ENCODE measurements at regions not wholly inside any gene's neighbourhood (a gene's known extent, or its start where the extent isn't known, plus 50 kb on each side); places are given as distances from the start of the nearest gene placed in this dataset.

DNA sequence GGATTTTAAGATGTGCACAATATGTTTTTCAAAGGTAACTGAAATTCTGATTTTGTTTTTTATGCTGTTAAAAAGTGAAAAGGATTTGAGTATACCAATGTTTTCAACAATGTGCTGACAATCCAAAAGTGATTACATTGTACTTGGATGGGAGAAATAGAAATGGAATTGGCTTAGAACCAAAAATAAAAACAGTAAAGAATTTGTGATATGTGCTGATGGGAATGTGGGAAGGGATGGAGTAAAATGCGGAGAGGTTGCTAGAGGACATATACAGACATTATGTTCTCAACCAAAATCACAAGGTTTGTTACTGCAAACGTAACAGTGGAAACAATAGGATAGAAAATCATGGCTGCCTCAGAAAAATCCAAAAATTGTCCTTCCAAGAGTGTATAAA, 279.3 kb upstream of the TENM4 start:
- Histone ChIP-seq H2BK15ac (ENCODE audit: low read depth, low read length) (no peak overlapping the region), H3K4me2 (ENCODE audit: insufficient read depth, insufficient read length, low read length) (no peak overlapping the region), H2BK120ac (ENCODE audit: low read depth, low read length, poor library complexity, severe bottlenecking) (no peak overlapping the region), H3T11ph (ENCODE audit: low read length) (no peak overlapping the region), H3K79me1 (ENCODE audit: insufficient read depth, low read depth, low read length, poor library complexity, severe bottlenecking) (no peaks in the 10 kb centered on the region), H3K18ac (ENCODE audit: insufficient read length, low read depth, low read length) (no peak overlapping the region), H4K20me1 (ENCODE audit: control insufficient read depth, insufficient read depth, insufficient read length) (no peaks in the 10 kb centered on the region), H2AFZ (ENCODE audit: low read length) (no peak overlapping the region), H3K4ac (ENCODE audit: low read depth, low read length) (no peak overlapping the region), H3K23me2 (ENCODE audit: insufficient read length, low read depth, low read length, poor library complexity, severe bottlenecking) (no peaks in the 10 kb centered on the region), H3K4me1 (ENCODE audit: insufficient read depth, low read length) (peaks cover 2% of the 10 kb centered on the region; the same call in 1 of the 2 replicates), H3K9ac (ENCODE audit: extremely low read depth, insufficient read length, low read length) (no peak overlapping the region), H3K27me3 (ENCODE audit: insufficient read depth, low read length) (no peaks in the 10 kb centered on the region), H3K14ac (ENCODE audit: insufficient read depth, low read length) (no peak overlapping the region), H4K91ac (ENCODE audit: insufficient read length, low read depth, low read length) (no peak overlapping the region), H3K9me3 (ENCODE audit: control insufficient read depth, low read depth, low read length) (no peaks in the 10 kb centered on the region), H3K23ac (ENCODE audit: insufficient read length, low read depth, low read length) (no peak overlapping the region), H4K5ac (ENCODE audit: insufficient read length, low read depth, low read length) (no peak overlapping the region), H2BK12ac (ENCODE audit: insufficient read length, low read depth, low read length) (no peak overlapping the region), H3K56ac (ENCODE audit: insufficient read length, low read depth, low read length) (no peak overlapping the region), H2BK20ac (ENCODE audit: low read depth, low read length, poor library complexity, severe bottlenecking) (no peak overlapping the region), H4K8ac (replicated peaks; ENCODE audit: insufficient read length, low read depth, low read length) (no peak overlapping the region), H2BK5ac (ENCODE audit: insufficient read length, low read length) (no peak overlapping the region), H3K27ac (ENCODE audit: insufficient read length, low read depth, low read length) (no peak overlapping the region), H3K79me2 (ENCODE audit: insufficient read depth, low read length) (no peaks in the 10 kb centered on the region), H2AK5ac (ENCODE audit: insufficient read length, low read length) (no peak overlapping the region)
- H3K27me3 Mint-ChIP-seq (ENCODE audit: low read depth): no peaks in the 10 kb centered on the region
- H3K9me3 Mint-ChIP-seq: peaks cover 0 to 3% of the 10 kb centered on the region in 2 experiments; a peak in 1 of 5 replicates
- DNase-seq: no peak
- no peak overlapping the region for H3K4me3 Mint-ChIP-seq
- H3K27ac Mint-ChIP-seq: no peak overlapping the region
- H3K4me1 Mint-ChIP-seq: peaks cover 8 to 17% of the 10 kb centered on the region in 2 experiments
- WGBS (ENCODE audit: extremely low coverage, insufficient read length, low lambda C conversion rate): no CpG with 5 or more reads among the region's 2 CpGs
- no peaks in the 10 kb centered on the region for H3K36me3 Mint-ChIP-seq (ENCODE audit: insufficient read depth in 1 of 3, low read depth in 3 of 3)
- TF ChIP-seq, protein P1, sequence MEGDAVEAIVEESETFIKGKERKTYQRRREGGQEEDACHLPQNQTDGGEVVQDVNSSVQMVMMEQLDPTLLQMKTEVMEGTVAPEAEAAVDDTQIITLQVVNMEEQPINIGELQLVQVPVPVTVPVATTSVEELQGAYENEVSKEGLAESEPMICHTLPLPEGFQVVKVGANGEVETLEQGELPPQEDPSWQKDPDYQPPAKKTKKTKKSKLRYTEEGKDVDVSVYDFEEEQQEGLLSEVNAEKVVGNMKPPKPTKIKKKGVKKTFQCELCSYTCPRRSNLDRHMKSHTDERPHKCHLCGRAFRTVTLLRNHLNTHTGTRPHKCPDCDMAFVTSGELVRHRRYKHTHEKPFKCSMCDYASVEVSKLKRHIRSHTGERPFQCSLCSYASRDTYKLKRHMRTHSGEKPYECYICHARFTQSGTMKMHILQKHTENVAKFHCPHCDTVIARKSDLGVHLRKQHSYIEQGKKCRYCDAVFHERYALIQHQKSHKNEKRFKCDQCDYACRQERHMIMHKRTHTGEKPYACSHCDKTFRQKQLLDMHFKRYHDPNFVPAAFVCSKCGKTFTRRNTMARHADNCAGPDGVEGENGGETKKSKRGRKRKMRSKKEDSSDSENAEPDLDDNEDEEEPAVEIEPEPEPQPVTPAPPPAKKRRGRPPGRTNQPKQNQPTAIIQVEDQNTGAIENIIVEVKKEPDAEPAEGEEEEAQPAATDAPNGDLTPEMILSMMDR (conservative IDR thresholded peaks at IDR 0.05): no peak

Data from H9 (cell line).